ENCODE measurements at regions not wholly inside any gene's neighbourhood (a gene's known extent, or its start where the extent isn't known, plus 50 kb on each side); places are given as distances from the start of the nearest gene placed in this dataset.

- in situ Hi-C loops (cut with MboI; ENCODE audit: low sequenced_read_pairs): no loop called here
Measured at GRCh38 chr4:123455360-123455759, 58.8 kb downstream of the SPRY1 start.

DNA sequence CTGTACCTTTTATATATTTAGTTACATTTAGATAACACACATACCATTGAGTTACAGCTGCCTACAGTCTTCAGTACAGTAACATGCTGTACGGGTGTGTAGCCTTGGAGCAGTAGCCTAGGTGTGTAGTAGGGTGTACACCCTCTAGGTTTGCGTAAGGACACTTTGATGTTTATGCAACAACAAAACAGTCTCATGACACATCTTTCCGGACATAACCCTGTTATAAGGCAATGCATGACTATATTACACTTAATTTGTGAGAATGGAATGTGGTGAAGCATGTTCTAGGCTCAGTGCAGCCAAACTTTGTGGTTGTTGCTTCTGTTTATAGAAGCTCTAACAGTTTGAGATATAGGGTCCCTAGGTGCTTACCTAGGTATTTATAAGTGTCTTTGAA, 65.4 kb downstream of the SPRY1 start:
- in situ Hi-C loops (cut with MboI; ENCODE audit: low sequenced_read_pairs): no loop called here

- in situ Hi-C loops (cut with MboI; ENCODE audit: low sequenced_read_pairs): no loop called here
Measured at GRCh38 chr4:123463869-123464268, 67.3 kb downstream of the SPRY1 start.

DNA sequence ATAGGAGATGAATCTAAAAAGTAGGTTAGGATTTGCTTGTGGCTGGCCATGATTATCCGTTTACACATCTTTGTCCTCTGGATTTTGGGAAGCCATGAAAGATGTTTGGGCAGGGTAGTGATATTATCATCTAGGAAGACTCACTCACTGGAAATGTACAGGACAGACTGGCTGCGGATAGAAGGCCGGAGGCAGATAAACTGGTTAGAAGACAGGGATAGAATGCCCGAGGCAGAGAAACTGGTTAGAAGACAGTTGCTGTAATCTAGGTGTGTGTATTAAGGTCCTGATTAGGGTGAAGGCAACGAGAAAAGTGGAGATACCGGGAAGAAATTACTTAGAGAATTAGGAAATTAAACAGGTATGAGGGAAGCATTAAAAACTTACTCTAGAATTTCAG, 68.8 kb downstream of the SPRY1 start:
- in situ Hi-C loops (cut with MboI; ENCODE audit: low sequenced_read_pairs): no loop called here

GRCh38 chr4:123466080-123466785, 69.6 kb downstream of the SPRY1 start:
- in situ Hi-C loops (cut with MboI; ENCODE audit: low sequenced_read_pairs): no loop called here

DNA sequence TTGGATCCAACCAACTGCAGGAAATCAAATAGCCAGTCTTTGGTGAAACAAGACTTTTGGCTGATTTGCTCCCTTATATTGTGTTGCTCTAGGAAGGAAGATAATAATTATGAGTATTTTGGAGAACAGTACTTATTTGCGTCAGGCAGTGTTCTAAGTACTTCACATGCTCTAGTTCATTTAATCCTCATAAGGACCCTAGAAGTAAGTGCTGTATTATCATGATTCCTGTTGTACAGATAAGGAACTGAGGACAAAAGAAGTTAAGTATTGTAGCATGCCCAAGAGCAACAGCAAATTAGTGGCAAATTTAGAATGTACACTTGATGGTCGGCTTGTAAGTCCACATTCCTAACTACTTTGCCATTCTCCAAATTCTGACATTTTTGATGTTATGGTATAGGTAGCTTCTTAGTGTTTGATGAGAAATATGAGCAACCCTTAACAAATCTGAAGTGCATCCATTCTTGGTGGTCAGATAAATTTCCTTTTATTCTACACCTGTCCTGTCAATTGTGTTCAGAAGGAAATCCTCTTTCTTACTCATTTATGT, 72.0 kb downstream of the SPRY1 start:
- in situ Hi-C loops (cut with MboI; ENCODE audit: low sequenced_read_pairs): no loop called here

DNA sequence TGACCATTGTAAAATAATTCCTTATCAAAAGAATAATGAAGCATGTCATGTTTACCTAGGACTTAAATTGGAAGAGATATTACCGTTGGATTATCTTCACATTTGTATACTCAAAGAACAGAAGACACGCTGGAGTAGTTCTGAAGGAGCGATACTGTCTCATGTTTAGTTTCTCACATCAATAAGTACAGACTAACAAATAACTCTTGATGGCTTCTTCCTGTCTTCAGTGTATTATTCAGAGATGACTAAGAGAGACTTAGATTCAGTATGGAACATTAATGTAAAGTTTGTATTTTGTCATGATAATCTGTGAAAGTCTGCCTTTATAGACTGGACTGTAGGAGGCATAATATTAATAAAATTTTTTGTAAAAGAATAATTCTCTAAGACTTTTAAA, 72.7 kb downstream of the SPRY1 start:
- in situ Hi-C loops (cut with MboI; ENCODE audit: low sequenced_read_pairs): no loop called here

DNA sequence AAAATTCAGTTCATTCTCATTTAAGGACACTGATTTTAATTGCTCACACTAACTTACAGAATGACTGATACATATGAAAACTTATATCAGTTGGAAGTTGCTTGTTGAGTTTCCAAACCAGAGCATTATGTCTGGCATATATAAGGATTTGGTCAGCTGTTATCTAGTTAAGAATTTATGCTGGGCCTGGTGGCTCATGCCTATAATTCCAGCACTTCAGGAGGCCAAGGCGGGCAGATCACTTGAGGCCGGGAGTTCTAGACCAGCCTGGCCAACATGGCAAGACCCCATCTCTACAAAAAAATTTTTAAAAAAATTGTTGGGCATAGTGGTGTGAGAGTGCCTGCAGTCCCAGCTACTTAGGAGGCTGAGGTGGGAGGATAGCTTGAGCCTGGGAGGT, 73.1 kb downstream of the SPRY1 start:
- in situ Hi-C loops (cut with MboI; ENCODE audit: low sequenced_read_pairs): no loop called here

DNA sequence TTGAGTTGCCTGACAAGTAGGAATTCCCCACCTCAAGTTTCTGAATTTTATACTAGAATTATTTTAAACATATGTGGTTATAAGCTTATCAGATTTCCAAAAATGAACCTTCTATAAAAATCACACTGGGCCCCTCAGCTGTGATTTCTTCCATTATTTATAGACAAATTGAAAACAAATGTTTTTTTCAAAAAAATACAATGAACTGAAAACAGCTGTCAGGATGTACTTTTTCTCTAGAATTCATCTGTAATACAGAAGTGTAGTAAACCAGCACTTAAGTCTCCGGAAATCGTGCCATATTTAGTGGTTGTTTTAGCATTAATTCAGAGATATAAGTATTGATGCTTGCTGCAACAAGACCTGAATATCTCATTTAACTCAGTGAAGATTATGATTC, 74.0 kb downstream of the SPRY1 start:
- in situ Hi-C loops (cut with MboI; ENCODE audit: low sequenced_read_pairs): no loop called here

DNA sequence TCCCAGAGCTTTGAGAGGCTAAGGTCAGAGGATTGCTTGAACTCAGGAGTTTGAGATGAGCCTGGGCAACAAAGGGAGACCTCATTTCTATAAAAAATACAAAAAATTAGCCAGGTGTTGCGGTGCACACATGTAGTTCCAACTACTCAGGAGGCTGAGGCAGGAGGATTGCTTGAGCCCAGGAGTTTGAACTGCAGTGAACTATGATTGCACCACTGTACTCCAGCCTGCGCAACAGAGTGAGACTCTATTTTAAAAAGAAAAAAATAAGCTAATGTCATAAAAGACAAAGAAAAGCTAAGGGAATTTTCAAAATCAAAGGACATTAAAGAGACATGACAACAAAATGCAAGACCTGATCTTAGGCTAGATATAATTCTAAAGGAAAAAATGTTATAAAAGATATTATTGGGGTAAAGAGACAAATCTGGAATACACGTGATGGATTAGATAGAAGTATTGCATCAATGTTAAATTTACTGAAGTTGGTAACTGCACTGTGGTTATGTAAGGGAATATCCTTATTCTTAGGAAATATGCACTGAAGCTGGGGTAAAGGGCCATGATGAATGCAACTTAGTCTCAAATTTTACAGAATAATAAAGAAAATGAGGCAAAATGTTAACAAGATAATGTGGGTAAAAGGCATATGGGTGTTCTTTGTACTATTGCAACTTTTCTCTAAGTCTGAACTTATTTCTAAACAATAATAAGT, 75.2 kb downstream of the SPRY1 start:
- in situ Hi-C loops (cut with MboI; ENCODE audit: low sequenced_read_pairs): no loop called here

DNA sequence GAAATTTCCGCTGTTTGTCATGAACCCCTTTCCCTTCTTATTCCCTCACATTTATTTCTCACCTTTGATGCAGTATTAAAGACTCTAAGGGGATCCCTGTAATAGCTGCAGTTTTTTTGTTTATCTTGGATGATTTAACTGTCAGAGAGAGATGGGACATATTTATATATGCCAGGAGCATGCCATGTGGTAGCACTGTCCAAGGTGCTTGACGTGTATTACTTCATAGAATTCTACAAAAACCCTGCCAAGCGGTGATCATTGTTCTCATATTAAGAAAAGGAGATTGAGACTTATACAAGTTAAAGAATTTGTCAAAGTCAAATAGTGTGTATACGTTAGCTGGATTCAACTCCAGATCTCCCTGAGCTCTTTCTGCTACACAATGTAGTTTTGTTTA, 78.2 kb downstream of the SPRY1 start:
- in situ Hi-C loops (cut with MboI; ENCODE audit: low sequenced_read_pairs): no loop called here

DNA sequence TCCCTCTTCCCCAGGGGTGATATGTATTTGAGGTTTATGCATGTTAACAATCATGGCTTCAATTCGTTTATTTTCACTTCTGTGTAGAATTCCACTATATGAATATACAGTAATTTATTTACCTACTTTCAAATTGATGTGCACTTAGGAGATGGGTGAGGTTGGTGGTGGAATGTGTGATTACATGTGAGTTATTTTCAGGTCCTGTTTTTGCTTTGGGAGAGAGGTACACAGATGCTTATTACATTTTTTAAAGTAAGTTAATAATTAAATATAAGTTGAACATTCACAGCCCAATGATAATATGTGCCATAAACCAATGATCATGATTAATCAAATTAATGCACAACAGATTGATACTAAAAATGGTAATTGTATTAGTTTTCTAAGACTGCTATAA, 79.5 kb downstream of the SPRY1 start:
- in situ Hi-C loops (cut with MboI; ENCODE audit: low sequenced_read_pairs): no loop called here

- in situ Hi-C loops (cut with MboI; ENCODE audit: low sequenced_read_pairs): no loop called here
Measured at GRCh38 chr4:123477711-123478209, 81.2 kb downstream of the SPRY1 start.

DNA sequence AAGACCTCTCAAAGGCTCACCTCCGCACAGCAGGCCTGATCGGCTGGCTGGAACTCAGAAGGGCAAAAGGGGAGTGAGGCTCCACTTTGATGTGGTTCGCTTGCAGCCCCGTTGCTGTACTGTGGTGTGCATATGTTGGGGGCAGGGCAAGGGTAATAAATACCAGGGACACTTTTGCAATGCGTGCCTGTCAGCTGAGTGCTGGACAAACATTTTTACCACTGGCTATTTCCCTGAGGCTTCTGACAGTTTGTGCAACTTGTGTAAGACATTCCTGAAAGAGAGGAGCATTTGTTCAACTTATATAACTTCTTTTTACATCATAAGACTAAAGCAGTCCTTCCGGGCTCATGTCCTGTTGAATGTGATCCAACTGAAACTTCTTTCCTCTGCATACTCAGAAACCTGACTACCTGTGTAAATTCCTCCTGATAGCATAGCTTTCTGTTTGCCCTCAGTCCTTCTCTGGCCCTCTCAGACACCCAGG, 82.3 kb downstream of the SPRY1 start:
- in situ Hi-C loops (cut with MboI; ENCODE audit: low sequenced_read_pairs): no loop called here

DNA sequence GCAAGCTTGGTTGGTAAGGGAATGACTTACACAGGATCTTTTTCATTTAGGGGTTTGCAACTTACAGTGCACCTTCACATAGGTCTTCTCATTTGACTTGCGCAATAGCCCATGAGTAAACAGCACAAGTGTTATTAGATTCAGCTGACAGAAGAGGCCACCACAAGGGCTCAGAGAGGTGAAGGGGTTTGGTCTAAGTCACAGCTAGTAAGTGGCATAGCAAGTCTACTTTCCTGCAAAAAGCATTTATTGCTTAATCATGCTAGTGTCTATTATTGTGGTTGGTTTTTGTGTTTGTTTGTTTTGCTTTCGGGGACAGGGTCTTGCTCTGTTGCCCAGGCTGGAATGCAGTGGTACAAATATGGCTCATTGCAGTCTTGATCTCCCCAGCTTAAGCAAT, 83.3 kb downstream of the SPRY1 start:
- in situ Hi-C loops (cut with MboI; ENCODE audit: low sequenced_read_pairs): no loop called here

DNA sequence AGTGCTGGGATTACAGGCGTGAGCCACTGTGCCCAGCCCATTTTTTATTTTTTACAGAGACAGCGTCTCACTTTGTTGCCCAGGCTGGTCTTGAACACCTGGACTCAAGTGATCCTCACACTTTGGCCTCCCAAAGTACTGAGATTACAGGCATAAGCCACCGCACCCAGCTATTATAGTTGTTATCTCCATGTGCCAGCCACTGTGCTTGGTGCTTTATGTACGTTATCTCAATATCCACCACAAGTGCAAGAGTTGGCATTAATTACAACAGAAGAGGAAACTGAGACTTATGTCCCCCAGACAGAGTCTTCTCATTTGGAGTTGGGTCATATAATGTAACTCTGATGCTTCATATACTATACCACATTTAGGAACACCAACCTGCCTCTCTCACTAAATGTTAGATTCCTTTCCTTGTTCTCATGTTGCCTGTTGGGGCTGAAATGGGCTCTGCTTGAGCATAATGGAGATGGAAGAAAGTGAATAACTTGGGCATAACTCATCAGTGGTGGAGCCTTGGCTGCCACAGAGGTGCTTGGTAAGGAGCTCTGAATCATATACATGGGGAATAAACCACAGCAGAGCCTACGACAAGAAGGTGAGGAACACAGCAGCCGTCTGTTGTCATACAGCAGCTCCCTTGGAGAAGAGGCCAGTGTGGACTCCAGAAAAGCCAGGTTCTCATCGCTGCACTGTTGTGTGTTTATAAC, 84.3 kb downstream of the SPRY1 start:
- in situ Hi-C loops (cut with MboI; ENCODE audit: low sequenced_read_pairs): no loop called here

DNA sequence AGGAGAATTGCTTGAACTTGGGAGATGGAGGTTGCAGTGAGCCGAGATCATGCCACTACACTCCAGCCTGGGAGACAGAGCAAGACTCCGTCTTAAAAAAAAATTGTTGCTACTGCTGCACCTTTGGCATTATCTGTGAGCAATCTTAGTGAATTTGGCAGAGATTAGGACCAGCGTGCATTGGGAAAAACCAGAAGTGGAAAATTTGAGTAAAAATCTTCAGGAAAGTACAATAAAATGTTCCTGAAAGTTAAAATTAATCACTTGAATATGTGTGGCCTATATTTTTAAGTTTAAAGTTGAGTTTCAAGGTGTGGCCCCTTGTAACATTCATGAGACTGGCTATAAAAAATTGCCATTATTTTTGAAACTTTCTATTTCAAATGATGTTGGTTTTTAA, 85.1 kb downstream of the SPRY1 start:
- in situ Hi-C loops (cut with MboI; ENCODE audit: low sequenced_read_pairs): no loop called here

- in situ Hi-C loops (cut with MboI; ENCODE audit: low sequenced_read_pairs): no loop called here
Measured at GRCh38 chr4:123484291-123484926, 87.8 kb downstream of the SPRY1 start.

DNA sequence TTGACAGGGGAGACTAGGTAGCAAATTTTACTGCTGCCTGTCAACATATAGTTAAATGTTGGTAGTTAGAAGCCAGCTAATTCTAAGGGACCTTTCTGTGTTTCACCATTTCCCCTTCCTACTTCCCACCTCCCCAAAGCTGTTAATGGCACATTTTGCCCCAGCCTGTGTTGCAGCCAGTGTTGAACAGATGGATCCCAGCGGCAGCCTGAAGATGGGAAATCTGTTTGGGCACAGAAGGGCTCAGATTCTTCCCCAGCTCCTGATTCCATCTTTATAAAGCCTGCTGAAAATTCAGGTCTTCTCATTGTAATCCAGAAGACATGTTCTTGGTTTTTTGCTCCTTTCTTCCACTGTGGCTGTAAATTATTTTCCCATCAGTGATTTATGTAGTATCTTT, 89.0 kb downstream of the SPRY1 start:
- in situ Hi-C loops (cut with MboI; ENCODE audit: low sequenced_read_pairs): no loop called here

GRCh38 chr4:123488916-123489315, 92.3 kb downstream of the SPRY1 start:
- in situ Hi-C loops (cut with MboI; ENCODE audit: low sequenced_read_pairs): no loop called here

GRCh38 chr4:123495530-123495929, 98.9 kb downstream of the SPRY1 start:
- in situ Hi-C loops (cut with MboI; ENCODE audit: low sequenced_read_pairs): no loop called here
